ENCODE measurements at regions not wholly inside any gene's neighbourhood (a gene's known extent, or its start where the extent isn't known, plus 50 kb on each side); places are given as distances from the start of the nearest gene placed in this dataset.
"Not testable (repeated sequence)": the region's sequence is repeated elsewhere in the genome, so short reads cannot be mapped to it uniquely, and the experiment has no call there.

DNA sequence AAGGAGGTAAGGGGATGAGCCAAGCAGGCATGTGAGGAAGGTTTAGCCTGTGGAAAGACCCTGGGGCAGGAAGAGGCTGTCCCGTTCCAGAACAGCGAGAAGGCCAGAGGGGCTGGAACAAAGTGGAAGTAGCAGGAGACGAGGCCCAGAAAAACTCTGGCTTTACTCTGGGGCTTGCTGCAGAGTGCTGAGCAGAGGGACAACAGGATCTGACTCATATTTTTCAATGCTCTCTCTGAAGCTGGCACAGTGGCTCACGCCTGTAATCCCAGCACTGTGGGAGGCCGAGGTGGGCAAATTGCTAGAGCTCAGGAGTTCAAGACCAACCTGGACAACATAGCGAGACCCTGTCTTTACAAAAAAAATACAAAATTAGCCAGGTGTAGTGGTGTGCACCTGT, 52.4 kb upstream of the PAX7 start:
- H3K4me3 ChIP-seq (ENCODE audit: low read depth, low read length): no peak overlapping the region
- no peaks in the 10 kb centered on the region for H3K27me3 ChIP-seq (ENCODE audit: insufficient read depth, low read length)
- H3K4me1 ChIP-seq (ENCODE audit: control insufficient read depth, insufficient read depth, low read length, unreplicated experiment): no peaks in the 10 kb centered on the region
- no peak overlapping the region for H2AFZ ChIP-seq (ENCODE audit: low read length, unreplicated experiment)
- H3K79me2 ChIP-seq (ENCODE audit: control insufficient read depth, insufficient read depth, low read length, unreplicated experiment): no peaks in the 10 kb centered on the region
- no peaks in the 10 kb centered on the region for H3K36me3 ChIP-seq (ENCODE audit: insufficient read depth, low read length)
- H3K27ac ChIP-seq (ENCODE audit: low read depth, low read length): no peak overlapping the region

GRCh38 chr1:18579267-18579666, 51.4 kb upstream of the PAX7 start:
- H3K27ac ChIP-seq (ENCODE audit: low read depth, low read length); H2AFZ ChIP-seq (ENCODE audit: low read length, unreplicated experiment); H3K4me3 ChIP-seq (ENCODE audit: low read depth, low read length); H3K79me2 ChIP-seq (ENCODE audit: control insufficient read depth, insufficient read depth, low read length, unreplicated experiment); H3K4me1 ChIP-seq (ENCODE audit: control insufficient read depth, insufficient read depth, low read length, unreplicated experiment); H3K36me3 ChIP-seq (ENCODE audit: insufficient read depth, low read length); H3K27me3 ChIP-seq (ENCODE audit: insufficient read depth, low read length): not testable (repeated sequence)

DNA sequence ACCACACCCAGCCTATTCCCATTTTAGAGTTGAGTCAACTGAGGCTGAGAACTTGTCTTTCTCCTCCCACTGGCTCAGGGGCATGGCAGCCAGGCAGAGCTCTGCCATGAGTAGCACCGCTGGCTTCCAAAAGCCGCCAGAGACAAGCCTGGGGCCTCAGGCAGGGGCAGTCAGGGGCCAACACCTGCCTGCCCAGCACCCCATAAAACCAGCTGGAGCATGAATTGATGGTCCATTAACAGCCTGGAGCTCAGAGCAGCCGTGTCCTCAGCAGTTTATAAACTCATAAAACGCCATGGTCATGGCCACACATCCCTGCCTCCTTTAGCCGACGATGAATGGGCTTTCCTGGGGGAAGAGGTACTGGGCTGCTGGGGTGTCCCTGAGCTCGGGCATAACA, 50.6 kb upstream of the PAX7 start:
- H2AFZ ChIP-seq (ENCODE audit: low read length, unreplicated experiment): no peak overlapping the region
- H3K27me3 ChIP-seq (ENCODE audit: insufficient read depth, low read length): no peaks in the 10 kb centered on the region
- H3K27ac ChIP-seq (ENCODE audit: low read depth, low read length): no peak overlapping the region
- H3K79me2 ChIP-seq (ENCODE audit: control insufficient read depth, insufficient read depth, low read length, unreplicated experiment): no peaks in the 10 kb centered on the region
- no peak overlapping the region for H3K4me3 ChIP-seq (ENCODE audit: low read depth, low read length)
- H3K4me1 ChIP-seq (ENCODE audit: control insufficient read depth, insufficient read depth, low read length, unreplicated experiment): no peaks in the 10 kb centered on the region
- H3K36me3 ChIP-seq (ENCODE audit: insufficient read depth, low read length): no peaks in the 10 kb centered on the region

DNA sequence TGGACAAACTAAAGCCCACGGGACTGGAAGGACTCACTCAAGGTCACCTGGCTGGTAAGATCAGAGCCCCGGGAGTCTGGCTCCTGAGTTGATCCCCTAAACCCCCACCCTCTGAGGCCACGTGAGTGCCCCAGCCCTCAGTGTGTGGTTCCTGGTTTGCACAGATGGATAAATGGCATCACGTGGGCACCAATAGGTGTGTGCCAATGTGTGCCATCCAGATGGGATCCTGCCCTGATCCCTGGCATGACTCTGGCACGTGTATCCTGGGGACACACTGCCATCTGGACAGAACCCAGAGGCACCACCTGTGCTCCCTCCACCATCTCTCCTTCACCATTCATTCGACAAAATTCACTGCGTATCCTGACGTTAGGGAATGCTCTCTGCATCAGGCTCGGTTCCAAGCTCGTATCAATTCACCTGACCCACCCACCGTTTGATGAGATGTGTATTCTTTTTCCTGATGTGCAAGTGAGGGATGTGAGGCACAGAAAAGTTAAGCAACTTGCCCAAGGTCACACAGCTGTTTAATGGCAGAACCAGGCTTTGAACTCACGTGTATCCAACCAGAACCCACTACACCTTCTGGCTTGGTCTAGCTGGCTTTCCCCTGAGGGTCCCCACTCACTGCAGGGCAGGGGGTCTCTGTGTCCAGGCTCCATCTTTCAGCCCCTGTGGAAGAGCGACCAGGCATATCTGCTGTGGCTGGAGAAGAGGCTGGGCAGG, 49.8 kb upstream of the PAX7 start:
- no peaks in the 10 kb centered on the region for H3K4me1 ChIP-seq (ENCODE audit: control insufficient read depth, insufficient read depth, low read length, unreplicated experiment)
- no peaks in the 10 kb centered on the region for H3K79me2 ChIP-seq (ENCODE audit: control insufficient read depth, insufficient read depth, low read length, unreplicated experiment)

More for the DNA sequence above, 49.8 kb upstream of the PAX7 start:
- no peak overlapping the region for H3K27ac ChIP-seq (ENCODE audit: low read depth, low read length)
- H3K4me3 ChIP-seq (ENCODE audit: low read depth, low read length): no peak overlapping the region
- H2AFZ ChIP-seq (ENCODE audit: low read length, unreplicated experiment): no peak overlapping the region
- no peaks in the 10 kb centered on the region for H3K27me3 ChIP-seq (ENCODE audit: insufficient read depth, low read length)
- no peaks in the 10 kb centered on the region for H3K36me3 ChIP-seq (ENCODE audit: insufficient read depth, low read length)
